Smooth muscle cell (in vitro differentiated cells): ENCODE measurements at regions not wholly inside any gene's neighbourhood (a gene's known extent, or its start where the extent isn't known, plus 50 kb on each side); places are given as distances from the start of the nearest gene placed in this dataset.

Experiments used
- DNase-seq: peaks from one replicate; lab custom pipeline; 2025; ENCODE audit not compliant: unreplicated experiment; lab: John Stamatoyannopoulos, UW
- H2AFZ ChIP-seq: fragments of 200-600 bp; sonication (generic); 2 replicates; pipeline ENCODE4 v1.6.0; 2016; ENCODE audit warnings: antibody characterized with exemption, low read depth, mild to moderate bottlenecking
- H3F3A ChIP-seq: fragments of 200-600 bp; sonication (generic); 2 replicates; pipeline ENCODE4 v1.6.0; 2017; ENCODE audit warnings: antibody characterized with exemption, low read depth
- H3K27ac ChIP-seq: fragments of 200-600 bp; sonication (generic); 2 replicates; pipeline ENCODE4 v1.5.1; 2016; ENCODE audit warnings: low read depth, mild to moderate bottlenecking
- H3K27me3 ChIP-seq: fragments of 200-600 bp; sonication (generic); 2 replicates; pipeline ENCODE4 v1.6.1; 2016; ENCODE audit warnings: low read depth, mild to moderate bottlenecking
- H3K36me3 ChIP-seq: fragments of 200-600 bp; sonication (generic); 2 replicates; pipeline ENCODE4 v1.5.1; 2016; ENCODE audit warnings: low read depth
- H3K4me1 ChIP-seq: fragments of 200-600 bp; sonication (generic); 2 replicates; pipeline ENCODE4 v1.5.1; 2016; ENCODE audit warnings: low read depth
- H3K4me2 ChIP-seq: fragments of 200-600 bp; sonication (generic); 2 replicates; pipeline ENCODE4 v1.6.0; 2016; ENCODE audit warnings: mild to moderate bottlenecking
- H3K4me3 ChIP-seq: fragments of 200-600 bp; sonication (generic); 2 replicates; pipeline ENCODE4 v1.5.1; 2016; ENCODE audit warnings: mild to moderate bottlenecking
- H3K79me2 ChIP-seq: fragments of 200-600 bp; sonication (generic); 2 replicates; pipeline ENCODE4 v1.6.0; 2016; ENCODE audit warnings: low read depth, mild to moderate bottlenecking
- H3K9ac ChIP-seq: fragments of 200-600 bp; sonication (generic); 2 replicates; pipeline ENCODE4 v1.6.0; 2016; ENCODE audit warnings: low read depth
- H3K9me3 ChIP-seq: fragments of 200-600 bp; sonication (generic); replicated peaks from 2 replicates; pipeline ENCODE4 v1.5.1; 2016; ENCODE audit warnings: low read depth
- H4K20me1 ChIP-seq: fragments of 200-600 bp; sonication (generic); 2 replicates; pipeline ENCODE4 v1.6.0; 2016; ENCODE audit warnings: low read depth
- WGBS: methylation state at CpG from one replicate; pipeline ENCODE4 v1.1.7; 2016; ENCODE audit warnings: low lambda C conversion rate; 5-methylcytosine and 5-hydroxymethylcytosine counted together
- TF ChIP-seq, protein P1 (sequence below): fragments of 200-600 bp; sonication (generic); IDR thresholded peaks from 2 replicates; pipeline ENCODE4 v1.5.1; 2017; ENCODE audit warnings: borderline replicate concordance, mild to moderate bottlenecking, antibody characterized with exemption; ENCODE audit not compliant: insufficient read depth, poor library complexity, severe bottlenecking

DNA sequence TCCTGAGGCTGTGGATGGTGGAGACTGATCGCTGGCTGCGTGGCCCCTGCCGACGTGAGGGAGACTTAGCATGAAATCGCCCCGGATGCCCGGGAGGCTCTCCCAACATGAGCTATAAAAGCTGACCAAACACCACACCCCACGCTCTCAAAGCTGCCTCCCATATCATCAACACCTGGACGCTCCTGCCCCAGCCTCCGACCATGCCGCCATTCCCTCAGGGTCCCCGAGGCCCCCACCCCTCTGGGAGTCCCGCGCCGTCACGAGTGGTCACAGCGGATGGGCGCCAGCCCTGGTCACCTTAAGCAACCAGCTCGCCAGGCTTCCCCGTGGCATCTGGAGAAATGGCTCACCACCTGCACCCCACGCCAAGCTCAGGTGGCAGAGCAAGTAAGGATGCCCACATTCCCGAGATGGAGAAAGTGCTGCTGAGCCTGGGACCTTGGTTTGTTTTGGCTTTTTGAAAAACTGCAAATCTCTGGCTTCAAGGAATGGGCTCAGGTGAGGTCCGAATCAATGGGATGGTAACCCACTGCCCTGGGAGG, 196.0 kb downstream of the MED10 start:
- TF ChIP-seq, protein P1, sequence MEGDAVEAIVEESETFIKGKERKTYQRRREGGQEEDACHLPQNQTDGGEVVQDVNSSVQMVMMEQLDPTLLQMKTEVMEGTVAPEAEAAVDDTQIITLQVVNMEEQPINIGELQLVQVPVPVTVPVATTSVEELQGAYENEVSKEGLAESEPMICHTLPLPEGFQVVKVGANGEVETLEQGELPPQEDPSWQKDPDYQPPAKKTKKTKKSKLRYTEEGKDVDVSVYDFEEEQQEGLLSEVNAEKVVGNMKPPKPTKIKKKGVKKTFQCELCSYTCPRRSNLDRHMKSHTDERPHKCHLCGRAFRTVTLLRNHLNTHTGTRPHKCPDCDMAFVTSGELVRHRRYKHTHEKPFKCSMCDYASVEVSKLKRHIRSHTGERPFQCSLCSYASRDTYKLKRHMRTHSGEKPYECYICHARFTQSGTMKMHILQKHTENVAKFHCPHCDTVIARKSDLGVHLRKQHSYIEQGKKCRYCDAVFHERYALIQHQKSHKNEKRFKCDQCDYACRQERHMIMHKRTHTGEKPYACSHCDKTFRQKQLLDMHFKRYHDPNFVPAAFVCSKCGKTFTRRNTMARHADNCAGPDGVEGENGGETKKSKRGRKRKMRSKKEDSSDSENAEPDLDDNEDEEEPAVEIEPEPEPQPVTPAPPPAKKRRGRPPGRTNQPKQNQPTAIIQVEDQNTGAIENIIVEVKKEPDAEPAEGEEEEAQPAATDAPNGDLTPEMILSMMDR, result no peak
- no peaks in the 10 kb centered on the region for H3K27me3 ChIP-seq
- H3K9ac ChIP-seq, result no peak overlapping the region
- H3F3A ChIP-seq, result no peaks in the 10 kb centered on the region
- no peak overlapping the region for H2AFZ ChIP-seq
- H3K36me3 ChIP-seq, result no peaks in the 10 kb centered on the region
- H3K4me1 ChIP-seq, result no peaks in the 10 kb centered on the region
- no peaks in the 10 kb centered on the region for H4K20me1 ChIP-seq
- H3K4me2 ChIP-seq, result no peak overlapping the region
- DNase-seq, result no peak
- no peak overlapping the region for H3K4me3 ChIP-seq
- H3K9me3 ChIP-seq, result no peaks in the 10 kb centered on the region
- no peak overlapping the region for H3K27ac ChIP-seq
- WGBS, result 85% methylated on average over 23 of the region's 23 CpGs
- no peaks in the 10 kb centered on the region for H3K79me2 ChIP-seq

DNA sequence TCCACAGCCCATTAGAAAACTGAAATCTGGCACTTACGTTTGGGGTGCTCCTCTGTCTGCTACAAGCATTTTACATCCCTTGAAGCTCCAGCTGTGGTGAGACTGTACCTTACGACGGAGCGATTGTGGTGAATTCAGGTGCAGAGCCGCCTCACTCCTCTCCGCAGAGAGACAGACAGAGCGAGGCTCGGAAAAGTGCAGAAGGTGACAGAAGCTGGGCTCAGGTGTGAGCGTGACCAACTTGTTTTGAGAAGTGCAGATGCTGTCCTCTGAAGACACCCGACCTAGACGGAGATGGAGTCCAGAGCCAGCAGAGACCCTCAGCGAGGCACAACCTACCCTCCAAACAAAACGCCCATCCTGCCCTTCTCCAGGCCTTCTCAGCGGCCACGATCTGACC, 196.5 kb downstream of the MED10 start:
- Histone ChIP-seq H3K4me2 (no peak overlapping the region), H3K27me3 (no peaks in the 10 kb centered on the region), H3F3A (no peaks in the 10 kb centered on the region), H3K4me3 (no peak overlapping the region), H3K27ac (no peak overlapping the region), H3K36me3 (no peaks in the 10 kb centered on the region), H3K9ac (no peak overlapping the region), H3K79me2 (no peaks in the 10 kb centered on the region), H3K9me3 (no peaks in the 10 kb centered on the region), H3K4me1 (no peaks in the 10 kb centered on the region), H4K20me1 (no peaks in the 10 kb centered on the region), H2AFZ (no peak overlapping the region)
- no peak for DNase-seq
- 79% methylated on average over 15 of the region's 15 CpGs for WGBS
- TF ChIP-seq, protein P1, result no peak

DNA sequence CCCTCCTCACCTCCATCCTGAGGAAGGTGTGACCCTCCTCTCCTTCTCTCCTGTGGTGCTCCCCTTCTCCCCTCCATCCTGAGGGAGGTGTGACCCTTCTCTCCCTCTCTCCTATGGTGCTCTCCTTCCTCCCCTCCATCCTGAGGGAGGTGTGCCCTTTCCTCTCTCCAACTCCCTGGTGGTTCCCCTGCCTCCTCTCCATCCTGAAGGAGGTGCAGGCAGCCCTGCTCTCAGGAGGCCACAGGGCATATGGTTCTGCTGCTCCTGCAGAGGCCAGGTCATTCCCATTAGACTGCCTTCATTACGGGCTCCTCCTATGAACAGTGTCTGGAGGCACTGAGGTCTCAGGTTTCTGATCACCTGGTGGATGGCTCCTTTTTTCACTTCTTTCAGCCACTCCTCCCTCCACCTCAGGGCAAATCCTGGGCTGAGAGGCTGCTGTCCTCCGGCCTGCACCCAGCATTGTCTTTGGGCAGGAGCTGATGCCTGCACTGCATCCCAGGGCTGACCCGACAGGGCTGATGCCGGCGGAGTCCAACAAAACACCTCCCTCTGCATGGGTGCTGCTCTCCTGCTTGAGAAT, 197.1 kb downstream of the MED10 start:
- Histone ChIP-seq H3K27me3 (no peaks in the 10 kb centered on the region), H3K36me3 (no peaks in the 10 kb centered on the region), H3K79me2 (no peaks in the 10 kb centered on the region), H3K4me1 (no peaks in the 10 kb centered on the region), H2AFZ (no peak overlapping the region), H3K4me3 (no peak overlapping the region), H3F3A (no peaks in the 10 kb centered on the region), H3K27ac (no peak overlapping the region), H3K4me2 (no peak overlapping the region), H3K9ac (no peak overlapping the region), H4K20me1 (no peaks in the 10 kb centered on the region), H3K9me3 (no peaks in the 10 kb centered on the region)
- 71% methylated on average over 5 of the region's 5 CpGs for WGBS
- no peak for DNase-seq
- TF ChIP-seq, protein P1, result no peak
